ENCODE measurements at regions not wholly inside any gene's neighbourhood (a gene's known extent, or its start where the extent isn't known, plus 50 kb on each side); places are given as distances from the start of the nearest gene placed in this dataset.

DNA sequence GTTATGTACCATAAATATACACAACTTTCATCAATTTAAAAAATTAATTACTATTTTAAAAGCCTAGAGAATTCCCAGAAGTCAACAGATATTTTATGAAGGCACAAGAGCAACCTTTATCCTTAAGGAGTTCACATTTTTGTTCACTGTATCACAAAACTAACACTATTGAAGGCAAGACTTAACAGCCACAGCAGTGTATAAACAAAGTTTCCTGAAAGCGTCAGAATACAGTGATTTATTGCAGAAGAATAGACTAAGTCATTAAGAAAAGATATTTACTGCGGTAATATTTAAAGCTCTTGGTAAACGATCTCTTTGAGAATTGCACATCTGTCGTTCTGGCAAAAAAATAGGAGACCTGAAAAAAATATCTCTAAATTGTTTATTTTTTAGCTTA is 419.3 kb upstream of the NBEA start:
- no peak overlapping the region for H3K4me3 ChIP-seq (replicated peaks; ENCODE audit: low read depth, low read length)
- no peak for DNase-seq (ENCODE audit: extremely low read depth, insufficient read length)
- H3K36me3 ChIP-seq (ENCODE audit: control insufficient read depth, insufficient read depth, low read length): no peaks in the 10 kb centered on the region
- no peaks in the 10 kb centered on the region for H3K27me3 ChIP-seq (replicated peaks; ENCODE audit: control insufficient read depth, insufficient read depth, low read length)
- no peak for TF ChIP-seq CTCF (IDR thresholded peaks at IDR 0.05; ENCODE audit: insufficient read depth, low read length, poor library complexity, severe bottlenecking)

GRCh38 chr13:34523406-34523805 is 418.7 kb upstream of the NBEA start:
- Histone ChIP-seq H3K27me3 (replicated peaks; ENCODE audit: control insufficient read depth, insufficient read depth, low read length) (no peaks in the 10 kb centered on the region), H3K36me3 (ENCODE audit: control insufficient read depth, insufficient read depth, low read length) (no peaks in the 10 kb centered on the region), H3K4me3 (replicated peaks; ENCODE audit: low read depth, low read length) (no peak overlapping the region)
- TF ChIP-seq CTCF (IDR thresholded peaks at IDR 0.05; ENCODE audit: insufficient read depth, low read length, poor library complexity, severe bottlenecking): no peak
- DNase-seq (ENCODE audit: extremely low read depth, insufficient read length): no peak

DNA sequence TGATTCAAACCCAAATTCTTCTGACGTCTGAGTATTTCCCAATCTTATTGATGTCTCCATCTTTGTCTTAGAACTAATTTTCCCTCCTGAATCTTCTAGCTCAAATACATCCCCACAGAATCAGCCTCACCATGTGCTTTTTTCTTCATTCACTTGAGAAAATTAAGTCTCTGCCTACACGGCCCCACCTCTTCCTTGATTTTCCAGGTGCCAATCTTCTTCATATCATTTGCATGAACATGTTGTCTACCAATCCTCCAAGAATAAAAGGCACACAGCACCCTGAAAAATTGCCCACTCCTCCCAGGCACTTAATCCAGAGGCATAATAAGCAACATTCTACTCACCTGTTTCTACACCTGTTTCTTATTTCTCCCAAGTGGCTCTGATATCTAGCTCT is 408.1 kb upstream of the NBEA start:
- no peak for DNase-seq (ENCODE audit: extremely low read depth, insufficient read length)
- no peak for TF ChIP-seq CTCF (IDR thresholded peaks at IDR 0.05; ENCODE audit: insufficient read depth, low read length, poor library complexity, severe bottlenecking)
- H3K27me3 ChIP-seq (replicated peaks; ENCODE audit: control insufficient read depth, insufficient read depth, low read length): no peaks in the 10 kb centered on the region
- no peak overlapping the region for H3K4me3 ChIP-seq (replicated peaks; ENCODE audit: low read depth, low read length)
- H3K36me3 ChIP-seq (ENCODE audit: control insufficient read depth, insufficient read depth, low read length): no peaks in the 10 kb centered on the region

GRCh38 chr13:34542321-34542720 is 399.7 kb upstream of the NBEA start:
- TF ChIP-seq CTCF (IDR thresholded peaks at IDR 0.05; ENCODE audit: insufficient read depth, low read length, poor library complexity, severe bottlenecking): no peak
- no peak for DNase-seq (ENCODE audit: extremely low read depth, insufficient read length)
- Histone ChIP-seq H3K4me3 (replicated peaks; ENCODE audit: low read depth, low read length) (no peak overlapping the region), H3K36me3 (ENCODE audit: control insufficient read depth, insufficient read depth, low read length) (no peaks in the 10 kb centered on the region), H3K27me3 (replicated peaks; ENCODE audit: control insufficient read depth, insufficient read depth, low read length) (no peaks in the 10 kb centered on the region)

DNA sequence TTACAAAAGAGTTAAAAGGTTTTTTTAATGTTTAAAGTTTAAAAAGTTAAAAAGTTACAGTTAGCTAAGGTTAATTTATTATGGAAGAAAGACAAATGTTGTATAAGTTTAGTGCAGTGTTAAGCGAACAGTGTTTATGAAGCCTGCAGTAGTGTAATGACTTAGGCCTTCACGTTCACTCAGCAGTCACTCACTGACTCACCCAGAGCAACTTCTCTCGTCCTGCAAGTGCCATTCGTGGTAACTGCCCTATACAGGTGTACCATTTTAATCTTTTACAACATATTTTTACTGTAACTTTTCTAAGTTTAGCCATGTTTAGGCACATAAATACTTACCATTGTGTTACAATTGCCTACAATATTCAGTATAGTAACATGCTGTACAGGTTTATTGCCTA is 398.2 kb upstream of the NBEA start:
- TF ChIP-seq CTCF (IDR thresholded peaks at IDR 0.05; ENCODE audit: insufficient read depth, low read length, poor library complexity, severe bottlenecking): no peak
- no peak for DNase-seq (ENCODE audit: extremely low read depth, insufficient read length)

GRCh38 chr13:34545461-34545860 is 396.6 kb upstream of the NBEA start:
- DNase-seq (ENCODE audit: extremely low read depth, insufficient read length): no peak
- Histone ChIP-seq H3K27me3 (replicated peaks; ENCODE audit: control insufficient read depth, insufficient read depth, low read length) (no peaks in the 10 kb centered on the region), H3K36me3 (ENCODE audit: control insufficient read depth, insufficient read depth, low read length) (no peaks in the 10 kb centered on the region), H3K4me3 (replicated peaks; ENCODE audit: low read depth, low read length) (no peak overlapping the region)
- no peak for TF ChIP-seq CTCF (IDR thresholded peaks at IDR 0.05; ENCODE audit: insufficient read depth, low read length, poor library complexity, severe bottlenecking)

More for the DNA sequence above, 398.2 kb upstream of the NBEA start:
- H3K27me3 ChIP-seq (replicated peaks; ENCODE audit: control insufficient read depth, insufficient read depth, low read length): no peaks in the 10 kb centered on the region
- no peak overlapping the region for H3K4me3 ChIP-seq (replicated peaks; ENCODE audit: low read depth, low read length)
- no peaks in the 10 kb centered on the region for H3K36me3 ChIP-seq (ENCODE audit: control insufficient read depth, insufficient read depth, low read length)
